ENCODE measurements at regions not wholly inside any gene's neighbourhood (a gene's known extent, or its start where the extent isn't known, plus 50 kb on each side); places are given as distances from the start of the nearest gene placed in this dataset.

DNA sequence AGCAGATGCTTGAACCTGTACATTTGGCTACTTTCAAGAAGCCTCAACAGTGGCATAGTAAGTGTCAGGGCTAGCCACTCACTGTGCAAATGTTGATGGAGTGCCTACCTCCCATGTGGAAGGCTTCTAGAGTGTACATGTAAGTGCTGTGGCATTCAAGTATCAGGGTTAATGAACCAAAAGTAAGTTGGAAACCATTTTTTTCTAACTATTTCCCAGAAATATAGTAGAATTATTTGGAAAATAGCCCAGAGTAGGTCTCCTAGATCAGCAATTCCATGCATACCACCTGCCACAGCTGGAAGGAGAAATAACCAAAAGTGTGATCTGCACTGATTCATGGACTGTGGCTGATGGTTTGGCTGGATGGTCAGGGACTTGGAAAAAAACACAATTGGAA, 53.3 kb downstream of the FOXD1 start:
- Histone ChIP-seq H3K27ac (ENCODE audit: low read depth, low read length, poor library complexity, severe bottlenecking) (no peak overlapping the region), H2AFZ (ENCODE audit: low read length) (no peak overlapping the region), H3K4me3 (ENCODE audit: low read depth, low read length, poor library complexity, severe bottlenecking) (no peak overlapping the region), H3K36me3 (ENCODE audit: insufficient read depth, low read length) (no peaks in the 10 kb centered on the region), H3K4me2 (ENCODE audit: low read length) (no peak overlapping the region), H3K9me3 (ENCODE audit: low read length) (no peaks in the 10 kb centered on the region), H3K9me2 (ENCODE audit: insufficient read depth, low read length) (no peaks in the 10 kb centered on the region), H3K4me1 (ENCODE audit: insufficient read depth, low read length, poor library complexity, severe bottlenecking) (no peaks in the 10 kb centered on the region), H3K79me2 (ENCODE audit: insufficient read depth, low read depth, low read length) (no peaks in the 10 kb centered on the region), H4K20me1 (ENCODE audit: insufficient read depth, low read length) (no peaks in the 10 kb centered on the region)
- POLR2A ChIA-PET = no interaction called here
- DNase-seq (ENCODE audit: low spot score) = no peak
- CTCF ChIA-PET (ENCODE audit: unreplicated experiment) = no interaction called here
- intact Hi-C loops (cut with micrococcal nuclease; ENCODE audit: unreplicated experiment) = no loop called here
- no TSS peak for BruUV-seq (replicated peaks)
- TF ChIP-seq EZH2phosphoT487 (IDR thresholded peaks at IDR 0.05; ENCODE audit: borderline replicate concordance, low read depth, low read length) = no peak
- TF ChIP-seq, protein P1, sequence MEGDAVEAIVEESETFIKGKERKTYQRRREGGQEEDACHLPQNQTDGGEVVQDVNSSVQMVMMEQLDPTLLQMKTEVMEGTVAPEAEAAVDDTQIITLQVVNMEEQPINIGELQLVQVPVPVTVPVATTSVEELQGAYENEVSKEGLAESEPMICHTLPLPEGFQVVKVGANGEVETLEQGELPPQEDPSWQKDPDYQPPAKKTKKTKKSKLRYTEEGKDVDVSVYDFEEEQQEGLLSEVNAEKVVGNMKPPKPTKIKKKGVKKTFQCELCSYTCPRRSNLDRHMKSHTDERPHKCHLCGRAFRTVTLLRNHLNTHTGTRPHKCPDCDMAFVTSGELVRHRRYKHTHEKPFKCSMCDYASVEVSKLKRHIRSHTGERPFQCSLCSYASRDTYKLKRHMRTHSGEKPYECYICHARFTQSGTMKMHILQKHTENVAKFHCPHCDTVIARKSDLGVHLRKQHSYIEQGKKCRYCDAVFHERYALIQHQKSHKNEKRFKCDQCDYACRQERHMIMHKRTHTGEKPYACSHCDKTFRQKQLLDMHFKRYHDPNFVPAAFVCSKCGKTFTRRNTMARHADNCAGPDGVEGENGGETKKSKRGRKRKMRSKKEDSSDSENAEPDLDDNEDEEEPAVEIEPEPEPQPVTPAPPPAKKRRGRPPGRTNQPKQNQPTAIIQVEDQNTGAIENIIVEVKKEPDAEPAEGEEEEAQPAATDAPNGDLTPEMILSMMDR (conservative IDR thresholded peaks at IDR 0.05; ENCODE audit: low read length) = no peak

DNA sequence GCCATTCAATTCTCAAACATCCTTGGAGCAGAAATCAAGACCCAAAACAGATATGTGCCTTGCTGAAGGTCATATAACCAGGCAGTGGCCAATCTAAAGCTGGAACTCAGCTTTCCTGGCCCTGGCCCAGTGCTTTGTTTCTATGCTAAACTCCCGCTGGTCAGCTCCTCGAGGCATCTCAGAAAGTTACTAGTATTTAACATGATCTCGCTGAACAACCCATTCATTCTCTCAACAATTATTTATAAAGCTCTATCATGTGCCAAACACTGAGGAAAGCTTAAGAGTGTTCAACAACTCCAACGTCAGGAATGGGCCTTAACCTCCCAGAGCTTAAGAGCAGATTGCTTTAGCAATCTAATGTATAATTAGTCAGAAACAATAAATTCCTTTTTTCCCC, 54.0 kb downstream of the FOXD1 start:
- TF ChIP-seq, protein P1 (conservative IDR thresholded peaks at IDR 0.05; ENCODE audit: low read length) = no peak
- TF ChIP-seq EZH2phosphoT487 (IDR thresholded peaks at IDR 0.05; ENCODE audit: borderline replicate concordance, low read depth, low read length) = no peak
- DNase-seq (ENCODE audit: low spot score) = no peak
- Histone ChIP-seq H3K36me3 (ENCODE audit: insufficient read depth, low read length) (no peaks in the 10 kb centered on the region), H3K4me3 (ENCODE audit: low read depth, low read length, poor library complexity, severe bottlenecking) (no peak overlapping the region), H2AFZ (ENCODE audit: low read length) (no peak overlapping the region), H3K9me3 (ENCODE audit: low read length) (no peaks in the 10 kb centered on the region), H3K4me1 (ENCODE audit: insufficient read depth, low read length, poor library complexity, severe bottlenecking) (no peaks in the 10 kb centered on the region), H3K4me2 (ENCODE audit: low read length) (no peak overlapping the region), H3K79me2 (ENCODE audit: insufficient read depth, low read depth, low read length) (no peaks in the 10 kb centered on the region), H3K27ac (ENCODE audit: low read depth, low read length, poor library complexity, severe bottlenecking) (no peak overlapping the region), H3K9me2 (ENCODE audit: insufficient read depth, low read length) (no peaks in the 10 kb centered on the region), H4K20me1 (ENCODE audit: insufficient read depth, low read length) (no peaks in the 10 kb centered on the region)
- no TSS peak for BruUV-seq (replicated peaks)
- intact Hi-C loops (cut with micrococcal nuclease; ENCODE audit: unreplicated experiment) = no loop called here
- CTCF ChIA-PET (ENCODE audit: unreplicated experiment) = no interaction called here
- POLR2A ChIA-PET = no interaction called here

DNA sequence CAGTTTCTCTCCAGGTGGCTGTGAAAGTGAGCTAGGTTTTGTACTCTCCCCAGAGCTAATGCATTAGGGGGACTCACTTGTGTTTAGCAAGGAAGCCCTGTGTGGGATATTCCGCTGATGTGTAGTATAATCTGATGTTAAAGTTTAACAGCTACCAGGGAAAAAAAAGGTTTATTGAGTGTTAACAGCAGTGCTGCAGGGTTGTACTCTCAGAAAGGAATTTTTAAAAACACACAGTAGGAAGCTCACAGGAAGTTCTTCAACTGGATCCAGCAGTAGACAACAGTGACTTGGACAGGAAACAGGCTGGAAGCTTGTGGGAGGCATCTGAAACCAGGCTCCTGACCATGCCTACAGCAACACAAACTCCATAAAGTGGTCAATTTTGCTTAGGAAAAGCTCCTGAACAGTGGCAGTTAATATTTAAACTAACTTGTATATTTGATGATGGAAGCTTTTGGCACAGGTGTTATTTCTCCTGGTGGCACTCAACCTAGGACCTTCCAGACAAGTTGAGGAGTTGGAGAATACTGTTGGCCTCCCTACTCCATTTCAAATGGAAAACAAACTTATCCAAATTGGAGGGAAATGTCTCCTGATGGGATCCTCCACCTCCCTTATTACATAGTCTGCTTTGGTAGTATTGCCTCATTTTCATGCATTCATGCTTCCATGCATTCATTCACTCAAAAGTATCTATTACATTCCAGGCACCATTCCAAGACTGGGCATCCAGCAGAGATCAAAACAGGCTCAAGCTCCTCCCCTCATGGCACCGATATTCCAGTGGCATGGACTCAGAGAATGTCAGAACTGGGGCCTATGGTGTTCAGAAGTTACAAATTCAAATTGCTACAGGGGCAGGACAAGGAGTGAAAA, 54.7 kb downstream of the FOXD1 start:
- Histone ChIP-seq H3K9me2 (ENCODE audit: insufficient read depth, low read length) (no peaks in the 10 kb centered on the region), H3K27ac (ENCODE audit: low read depth, low read length, poor library complexity, severe bottlenecking) (no peak overlapping the region), H4K20me1 (ENCODE audit: insufficient read depth, low read length) (no peaks in the 10 kb centered on the region), H3K9me3 (ENCODE audit: low read length) (no peaks in the 10 kb centered on the region), H3K36me3 (ENCODE audit: insufficient read depth, low read length) (no peaks in the 10 kb centered on the region), H3K4me2 (ENCODE audit: low read length) (no peak overlapping the region), H3K4me1 (ENCODE audit: insufficient read depth, low read length, poor library complexity, severe bottlenecking) (no peaks in the 10 kb centered on the region), H3K4me3 (ENCODE audit: low read depth, low read length, poor library complexity, severe bottlenecking) (no peak overlapping the region), H3K79me2 (ENCODE audit: insufficient read depth, low read depth, low read length) (no peaks in the 10 kb centered on the region), H2AFZ (ENCODE audit: low read length) (no peak overlapping the region)
- POLR2A ChIA-PET = interaction anchor here (0.5 kb wide), 1 partner anchor 86 kb away, joined by 3 read pairs; no protein-coding TSS in a partner anchor
- intact Hi-C loops (cut with micrococcal nuclease; ENCODE audit: unreplicated experiment) = no loop called here
- TF ChIP-seq, protein P1 (conservative IDR thresholded peaks at IDR 0.05; ENCODE audit: low read length) = no peak
- TF ChIP-seq EZH2phosphoT487 (IDR thresholded peaks at IDR 0.05; ENCODE audit: borderline replicate concordance, low read depth, low read length) = no peak
- no peak for DNase-seq (ENCODE audit: low spot score)
- CTCF ChIA-PET (ENCODE audit: unreplicated experiment) = no interaction called here
- no TSS peak for BruUV-seq (replicated peaks)
